ENCODE measurements at regions not wholly inside any gene's neighbourhood (a gene's known extent, or its start where the extent isn't known, plus 50 kb on each side); places are given as distances from the start of the nearest gene placed in this dataset.

DNA sequence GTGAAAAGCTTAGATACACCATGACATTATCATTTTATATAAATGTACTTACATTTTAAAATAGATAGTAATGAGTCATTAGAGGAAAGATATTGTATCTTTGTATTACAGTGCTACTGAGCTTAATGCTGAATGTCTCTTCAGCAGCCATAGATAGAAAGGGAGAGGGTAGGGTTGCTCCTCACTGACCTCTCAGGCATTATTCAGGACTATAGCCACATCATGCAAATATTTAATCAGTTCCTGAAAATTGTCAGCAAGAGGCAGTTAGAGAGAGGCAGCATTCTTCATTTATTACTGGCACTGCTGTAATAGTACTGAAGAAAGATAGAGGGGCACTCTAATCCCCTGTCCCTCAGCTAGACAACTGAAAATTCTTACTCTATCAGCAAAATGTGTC lies 242.0 kb upstream of the TANK start:
- DNase-seq (ENCODE audit: low spot score), result no peak

DNA sequence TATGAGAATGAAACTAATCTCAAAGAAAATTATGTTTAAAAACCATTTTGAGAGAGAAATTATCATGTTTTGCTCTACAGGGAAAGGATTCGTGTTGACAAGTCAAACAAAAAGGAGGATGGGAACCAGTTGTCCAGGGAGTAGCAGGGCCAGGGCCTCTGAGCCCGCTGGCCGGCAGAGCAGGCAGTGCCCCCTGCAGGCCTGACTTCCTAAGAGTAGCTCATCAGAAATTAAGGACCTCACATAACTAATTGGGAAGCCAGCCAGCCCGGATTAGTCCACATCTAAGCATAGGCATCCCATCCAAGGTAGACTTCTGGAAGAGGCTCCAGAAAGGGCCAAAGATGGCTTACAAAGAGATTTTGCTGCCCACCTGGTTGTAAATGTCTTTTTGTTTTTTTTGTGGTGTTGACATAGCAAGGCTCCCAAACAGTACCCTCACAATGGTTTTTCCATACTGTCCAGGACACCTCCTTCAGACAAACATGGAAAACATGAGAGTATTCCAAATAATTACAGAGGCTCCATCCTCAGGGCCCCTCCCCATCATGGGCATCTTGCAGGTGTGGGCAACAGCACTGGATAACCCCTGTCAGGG lies 241.2 kb upstream of the TANK start:
- DNase-seq (ENCODE audit: low spot score), result peak; percentile 29

DNA sequence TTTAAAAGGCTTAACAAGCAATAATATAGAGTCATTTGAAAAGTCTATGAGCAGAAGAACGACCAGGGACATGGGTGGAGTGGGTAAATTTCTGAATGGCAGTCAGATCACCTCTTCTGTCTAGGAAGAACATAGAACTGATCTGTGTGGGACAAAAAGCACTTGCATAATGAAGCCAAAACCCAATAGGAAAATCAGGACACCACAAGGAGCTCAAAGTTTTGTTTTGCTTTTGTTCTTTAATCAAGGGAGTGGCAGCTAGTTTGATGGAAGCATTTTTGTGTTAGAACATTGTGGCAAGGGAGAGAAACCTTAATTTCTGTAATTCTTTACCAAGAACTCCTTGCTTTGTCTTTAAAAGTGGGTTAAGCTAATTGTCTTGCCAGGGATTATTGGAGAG lies 240.2 kb upstream of the TANK start:
- no peak for DNase-seq (ENCODE audit: low spot score)

DNA sequence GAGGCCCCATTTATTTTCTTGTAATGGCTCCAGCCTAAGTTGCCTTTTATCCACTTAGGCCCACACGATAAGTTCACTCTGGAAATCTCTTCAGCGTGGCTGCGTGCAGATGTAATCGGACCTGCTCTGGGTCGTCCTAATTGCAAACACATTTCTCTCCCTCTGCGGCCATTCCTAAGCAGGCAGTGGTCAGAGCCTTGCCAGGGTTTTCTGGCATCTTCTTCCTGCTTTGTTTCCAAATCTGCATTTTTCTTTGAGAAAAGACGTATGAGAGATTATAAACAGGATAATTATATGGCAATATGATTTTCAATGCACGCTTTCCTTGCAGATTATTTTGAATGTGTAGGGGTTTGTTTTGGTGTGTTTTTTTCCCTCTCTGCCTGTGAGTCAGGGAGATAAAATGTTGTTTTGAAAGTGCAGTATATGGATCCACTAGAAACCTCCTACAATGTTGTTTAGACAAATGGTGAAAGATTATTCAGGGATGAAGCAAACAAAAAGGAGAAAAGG lies 239.4 kb upstream of the TANK start:
- no peak for DNase-seq (ENCODE audit: low spot score)

DNA sequence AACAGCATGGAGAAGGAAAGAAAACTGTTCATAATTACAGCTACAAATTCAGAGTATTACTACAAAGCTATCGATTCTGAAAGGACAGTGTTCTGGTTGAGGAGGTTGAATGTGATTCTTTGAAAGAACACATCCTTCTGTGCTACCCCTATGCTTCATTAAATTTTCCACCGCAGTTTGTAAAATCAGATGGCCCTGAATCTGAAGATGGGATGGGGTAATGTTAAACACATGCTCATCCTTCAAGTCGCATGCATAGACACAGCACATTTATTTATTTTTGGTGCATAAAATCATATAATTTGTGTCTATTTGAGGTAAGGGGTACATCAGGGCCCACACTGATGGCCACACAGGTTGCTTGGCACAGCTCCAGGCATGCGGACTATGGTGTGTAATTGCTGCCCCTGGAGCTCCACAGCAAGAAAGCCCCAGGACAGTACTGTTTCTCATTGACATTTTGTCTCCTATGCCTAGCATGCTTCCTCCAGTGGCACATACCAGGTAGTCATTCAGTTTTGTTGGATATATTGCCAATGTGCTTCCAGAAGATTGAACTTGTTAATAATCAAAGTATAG lies 238.8 kb upstream of the TANK start:
- DNase-seq (ENCODE audit: low spot score), result no peak

DNA sequence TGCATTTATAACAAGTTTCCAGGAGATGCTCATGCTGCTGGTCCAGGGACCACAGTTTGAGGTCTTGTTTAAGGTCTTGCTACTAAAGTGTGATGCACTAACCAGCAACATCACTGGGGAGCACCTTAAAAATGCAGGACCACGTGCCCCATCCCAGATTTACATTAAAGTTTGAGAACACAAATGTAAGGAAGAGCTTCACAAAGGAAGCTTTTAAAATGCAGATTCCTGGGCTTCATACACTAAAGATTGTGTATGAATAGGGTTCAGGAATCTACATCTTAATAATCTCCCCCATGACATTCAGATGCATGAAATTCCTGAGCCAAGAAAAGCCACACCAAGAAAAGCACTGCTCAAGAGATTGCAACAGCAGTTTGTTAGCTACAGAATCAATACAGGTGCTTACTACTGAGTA lies 235.3 kb upstream of the TANK start:
- DNase-seq (ENCODE audit: low spot score), result no peak

DNA sequence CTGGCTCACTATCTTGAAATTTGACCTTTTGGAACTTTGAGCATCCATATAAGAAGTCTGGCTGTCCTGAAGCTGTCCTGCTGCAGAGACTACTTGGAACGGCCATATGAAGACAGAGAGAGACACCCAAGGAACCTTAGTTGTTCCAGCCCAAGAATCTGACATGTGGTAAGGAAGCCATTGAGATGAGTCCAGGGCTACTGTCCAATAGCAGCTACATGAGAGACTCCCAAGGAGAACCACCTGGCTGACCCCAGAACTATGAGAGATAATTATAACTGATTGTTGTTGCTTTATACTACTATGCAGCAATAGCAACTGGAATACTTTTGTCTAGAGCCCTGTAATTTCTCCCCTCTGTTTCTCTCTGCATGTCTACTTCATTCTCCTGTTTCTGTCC lies 234.3 kb upstream of the TANK start:
- DNase-seq (ENCODE audit: low spot score), result no peak

DNA sequence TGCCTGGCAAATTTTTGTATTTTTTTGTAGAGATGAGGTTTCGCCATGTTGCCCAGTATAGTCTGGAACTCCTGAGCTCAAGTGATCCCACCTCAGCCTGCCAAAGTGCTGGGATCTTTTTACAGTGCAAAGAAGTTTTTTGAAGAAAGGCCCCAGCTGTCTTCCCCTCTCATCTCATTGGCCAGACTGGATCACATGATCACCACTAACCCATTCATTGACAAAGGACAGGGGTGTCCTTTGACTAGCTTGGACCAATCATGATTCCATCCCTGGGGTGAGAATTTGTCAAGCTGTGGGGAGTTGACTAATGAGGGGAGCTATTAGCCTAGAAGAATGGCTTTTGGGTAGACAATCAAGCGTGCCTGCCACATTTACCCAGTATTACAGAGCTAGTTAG lies 232.9 kb upstream of the TANK start:
- no peak for DNase-seq (ENCODE audit: low spot score)

DNA sequence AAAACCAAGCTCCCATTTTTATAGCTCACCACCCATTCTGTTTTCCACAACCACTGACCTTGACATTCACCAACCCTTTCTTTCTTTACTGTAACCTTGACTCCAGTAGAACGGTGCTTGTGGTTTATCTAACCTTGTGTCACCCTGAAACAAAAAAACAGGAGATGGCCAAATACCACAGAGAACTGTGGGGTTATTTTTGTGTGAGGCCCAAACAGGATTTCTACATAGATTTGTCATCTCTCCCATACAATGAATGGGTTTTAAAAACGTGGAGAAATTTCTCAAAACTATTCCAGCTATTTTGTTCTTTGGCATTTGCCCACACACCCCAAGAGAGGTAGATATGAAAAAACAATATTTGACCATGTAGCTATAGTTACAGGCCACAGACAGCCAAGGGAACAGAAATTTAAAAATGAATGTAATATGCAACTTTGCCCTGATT lies 231.3 kb upstream of the TANK start:
- no peak for DNase-seq (ENCODE audit: low spot score)

DNA sequence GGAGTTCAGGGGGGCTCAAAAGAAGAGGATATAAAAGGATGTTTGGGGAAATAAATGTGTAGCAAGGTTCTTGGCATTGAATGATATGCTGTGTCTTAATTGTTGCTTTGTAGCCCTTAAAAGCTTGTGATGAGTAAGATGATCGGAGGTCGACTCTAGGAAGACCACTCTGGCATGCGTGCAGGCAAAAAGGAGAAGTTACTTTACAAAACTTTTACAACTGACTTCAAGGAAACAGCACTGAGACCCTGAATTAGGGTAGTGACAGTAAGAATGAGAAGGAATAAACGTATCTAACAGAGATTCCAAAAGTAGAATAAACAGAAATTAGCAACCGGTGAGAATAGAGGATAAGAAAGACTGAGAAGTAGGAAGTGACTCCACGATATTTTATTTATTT lies 228.7 kb upstream of the TANK start:
- no peak for DNase-seq (ENCODE audit: low spot score)

DNA sequence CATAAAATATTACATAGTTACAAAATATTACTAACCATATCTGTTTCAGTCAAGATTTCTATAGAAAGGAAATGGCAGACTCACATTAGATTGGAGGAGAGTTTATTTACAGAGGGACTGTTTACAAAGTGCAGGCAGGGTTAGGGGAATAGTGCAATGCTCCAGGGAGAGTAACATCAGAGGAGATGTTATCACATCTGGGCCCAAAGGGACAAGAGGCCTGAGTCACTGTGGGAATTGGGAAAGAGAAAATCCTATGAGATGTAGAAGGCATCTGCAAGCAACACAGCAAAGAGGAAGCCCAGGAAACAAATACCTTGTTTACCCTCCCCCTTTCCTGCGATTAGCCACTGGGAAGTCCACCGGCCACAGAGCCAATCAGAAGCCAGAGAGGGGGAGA lies 227.3 kb upstream of the TANK start:
- DNase-seq (ENCODE audit: low spot score), result no peak

DNA sequence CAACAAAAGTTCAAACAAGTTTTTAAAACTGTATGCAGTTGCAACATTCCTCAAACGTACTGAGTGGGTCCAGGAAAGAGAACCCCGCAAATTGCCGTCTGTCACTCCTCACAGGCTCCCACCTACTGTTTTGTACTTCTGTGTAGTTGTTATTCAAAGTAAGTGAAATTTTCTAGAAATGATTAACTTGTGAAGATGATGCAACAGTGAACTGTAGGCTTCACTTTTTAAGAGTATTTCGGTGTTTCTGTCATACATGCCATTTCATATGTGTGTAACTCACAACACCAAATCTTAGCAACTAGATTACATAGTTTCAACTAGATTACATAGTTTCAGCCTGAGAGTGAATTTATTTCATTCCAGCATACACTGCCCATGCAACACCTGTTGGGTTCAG lies 226.0 kb upstream of the TANK start:
- no peak for DNase-seq (ENCODE audit: low spot score)

DNA sequence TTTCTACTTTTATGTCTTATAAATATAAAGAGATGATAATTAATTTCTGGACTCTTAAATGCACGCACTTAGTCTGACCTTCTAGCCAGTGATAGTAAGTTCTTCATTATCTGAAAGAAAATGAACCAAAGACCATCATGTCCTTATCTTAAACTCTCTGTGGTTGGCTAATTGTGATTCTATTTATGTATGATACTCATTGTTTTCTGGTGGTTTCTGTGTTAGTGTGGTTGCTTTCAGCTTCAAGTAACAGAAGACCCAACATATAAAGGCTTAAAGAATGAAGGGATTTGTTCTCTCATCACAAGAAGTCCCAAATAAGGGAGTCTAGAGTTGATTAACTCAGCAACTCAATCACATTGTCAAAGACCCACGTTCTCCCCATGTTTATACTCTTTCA lies 225.2 kb upstream of the TANK start:
- DNase-seq (ENCODE audit: low spot score), result no peak

DNA sequence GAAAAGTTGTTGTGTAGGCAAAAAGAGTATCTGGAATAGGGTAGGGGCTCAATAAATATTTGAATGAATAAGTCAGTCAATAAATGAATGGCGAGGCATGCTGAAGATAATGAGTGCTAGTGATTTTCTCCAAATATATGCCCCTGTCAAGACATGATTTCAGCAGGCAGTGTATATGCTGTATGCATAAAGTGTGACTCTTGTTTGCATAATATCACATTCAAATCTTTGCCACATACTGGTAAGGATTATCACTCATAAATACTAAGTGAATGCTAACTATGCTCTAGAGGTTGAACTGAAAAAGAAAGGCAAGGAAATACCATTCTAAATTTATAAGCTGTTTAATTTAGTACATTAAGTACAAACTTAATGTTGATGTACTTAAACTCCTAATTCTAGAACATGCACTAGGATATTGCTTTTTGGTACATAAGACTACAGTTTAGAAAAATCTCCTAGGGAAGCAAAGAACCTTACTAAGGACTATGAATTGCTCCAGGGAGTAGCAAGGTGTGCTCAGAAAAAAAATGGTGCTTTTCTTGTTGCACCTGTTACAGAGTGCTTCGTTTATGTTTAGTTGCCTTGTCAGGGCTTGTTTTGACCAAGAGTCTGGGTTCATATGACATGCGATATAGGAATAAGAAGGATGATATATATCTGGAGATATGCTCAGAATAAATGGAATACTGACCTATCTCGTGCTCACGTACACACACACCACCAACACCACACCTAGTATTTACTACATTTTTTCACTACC lies 224.0 kb upstream of the TANK start:
- no peak for DNase-seq (ENCODE audit: low spot score)

DNA sequence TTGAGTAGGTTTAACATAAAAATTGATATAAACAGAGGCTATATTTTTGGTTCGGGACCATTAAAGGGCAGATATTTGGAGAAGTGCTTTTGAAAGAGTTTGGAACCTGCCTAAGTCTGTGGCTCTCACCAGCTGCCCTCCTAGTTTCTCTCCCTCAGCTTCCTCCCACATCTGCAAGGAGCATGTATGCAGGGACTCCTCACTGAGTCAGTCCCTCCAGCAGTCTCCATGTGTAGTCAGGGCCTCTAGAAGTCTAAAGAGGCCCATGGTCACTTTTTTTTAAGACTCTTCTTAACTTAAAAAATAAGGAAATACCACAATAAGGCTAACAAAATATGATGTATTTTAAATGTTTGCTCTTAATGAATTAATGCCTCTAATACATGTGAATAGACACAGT lies 220.0 kb upstream of the TANK start:
- DNase-seq (ENCODE audit: low spot score), result no peak

DNA sequence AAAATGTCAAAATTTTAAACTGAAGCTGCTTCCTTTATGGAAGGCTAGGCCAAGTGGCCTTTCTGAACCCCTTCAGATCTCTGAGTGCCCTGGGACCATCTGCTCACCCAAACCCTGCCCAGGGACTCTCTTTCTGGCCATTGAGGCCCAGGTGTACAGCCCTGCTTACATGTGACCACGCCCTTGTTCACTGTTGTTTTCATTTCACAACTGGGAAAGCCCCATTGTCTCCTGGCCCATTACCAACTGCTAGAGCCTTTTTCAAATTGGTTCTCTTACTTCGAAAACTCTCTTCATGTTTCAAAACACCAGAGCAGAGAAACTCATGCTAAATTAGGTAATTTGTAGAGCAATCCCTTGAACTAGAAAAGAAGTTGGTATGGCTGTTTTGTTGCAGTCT lies 219.5 kb upstream of the TANK start:
- no peak for DNase-seq (ENCODE audit: low spot score)

DNA sequence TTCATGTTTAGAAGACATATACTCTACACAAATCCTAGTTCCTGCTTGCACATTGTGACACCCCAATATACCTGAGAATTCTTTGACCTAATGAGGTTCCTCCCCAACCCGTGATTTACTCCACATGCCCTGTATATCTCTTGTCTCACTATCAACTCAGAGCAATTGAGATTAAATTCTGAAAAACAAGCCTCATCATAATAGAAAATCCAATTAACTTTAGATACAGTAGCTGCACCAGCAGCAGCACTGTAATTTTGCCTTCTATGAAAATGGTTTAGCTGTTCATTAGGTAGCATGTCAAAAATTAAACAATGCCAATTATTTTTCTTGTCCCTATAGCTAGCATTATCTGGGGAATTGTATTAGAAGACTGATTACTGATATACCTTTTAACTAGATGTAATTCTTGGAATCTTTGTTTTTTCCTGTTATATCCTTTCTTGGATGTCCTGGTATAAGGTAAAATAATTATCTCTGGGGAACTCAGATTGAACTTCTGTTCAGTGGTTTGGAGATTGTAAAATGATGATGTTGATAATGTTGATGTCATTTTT lies 218.9 kb upstream of the TANK start:
- no peak for DNase-seq (ENCODE audit: low spot score)

DNA sequence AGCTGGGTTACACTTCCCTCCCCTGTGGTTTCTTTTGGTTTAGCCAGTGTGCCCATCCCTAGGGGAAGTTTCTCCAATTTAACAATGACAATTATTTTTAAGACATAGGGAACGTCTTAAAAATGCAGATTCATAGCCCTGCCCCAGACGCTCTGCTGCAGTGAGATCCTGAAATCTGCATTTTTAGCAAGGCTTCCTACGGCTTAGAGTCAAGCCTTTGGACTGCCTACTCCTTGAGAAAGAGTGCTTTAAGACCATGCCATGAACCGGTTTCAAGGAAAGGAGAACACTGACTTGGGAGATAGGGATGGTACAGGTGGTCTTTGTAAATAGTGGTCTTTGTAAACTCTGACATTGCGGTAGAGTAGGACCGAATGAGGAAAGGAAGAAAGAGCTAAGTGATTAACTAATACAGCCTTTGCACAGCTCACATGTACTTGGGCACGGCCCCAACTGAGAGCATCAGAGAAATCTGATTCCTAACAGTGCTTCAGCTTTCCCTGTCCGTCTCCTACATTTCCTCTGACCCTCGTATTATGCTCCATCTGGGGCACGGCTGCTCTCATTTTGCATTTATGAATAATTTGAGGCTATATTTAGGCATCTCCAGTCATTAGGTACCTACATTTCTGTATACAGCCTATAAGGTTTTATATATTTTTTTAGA lies 217.6 kb upstream of the TANK start:
- no peak for DNase-seq (ENCODE audit: low spot score)

DNA sequence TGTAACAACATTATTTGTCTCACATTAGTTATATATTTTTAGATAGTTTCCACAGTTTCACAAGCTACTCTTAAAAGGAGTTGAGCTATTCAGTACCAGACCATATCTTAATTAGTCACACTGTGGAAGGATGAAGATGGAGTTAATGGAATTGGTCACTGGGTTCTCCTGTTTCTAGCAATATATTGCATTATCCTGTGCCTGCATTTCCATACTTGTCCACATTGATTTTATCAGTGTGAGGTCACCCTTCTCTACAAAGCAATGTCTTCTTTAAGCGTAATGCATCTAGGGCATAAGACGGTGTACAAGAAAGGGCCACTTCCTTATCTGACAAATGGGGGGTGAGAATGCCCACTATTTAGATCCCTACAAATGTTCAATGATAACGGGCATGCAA lies 216.8 kb upstream of the TANK start:
- DNase-seq (ENCODE audit: low spot score), result no peak

DNA sequence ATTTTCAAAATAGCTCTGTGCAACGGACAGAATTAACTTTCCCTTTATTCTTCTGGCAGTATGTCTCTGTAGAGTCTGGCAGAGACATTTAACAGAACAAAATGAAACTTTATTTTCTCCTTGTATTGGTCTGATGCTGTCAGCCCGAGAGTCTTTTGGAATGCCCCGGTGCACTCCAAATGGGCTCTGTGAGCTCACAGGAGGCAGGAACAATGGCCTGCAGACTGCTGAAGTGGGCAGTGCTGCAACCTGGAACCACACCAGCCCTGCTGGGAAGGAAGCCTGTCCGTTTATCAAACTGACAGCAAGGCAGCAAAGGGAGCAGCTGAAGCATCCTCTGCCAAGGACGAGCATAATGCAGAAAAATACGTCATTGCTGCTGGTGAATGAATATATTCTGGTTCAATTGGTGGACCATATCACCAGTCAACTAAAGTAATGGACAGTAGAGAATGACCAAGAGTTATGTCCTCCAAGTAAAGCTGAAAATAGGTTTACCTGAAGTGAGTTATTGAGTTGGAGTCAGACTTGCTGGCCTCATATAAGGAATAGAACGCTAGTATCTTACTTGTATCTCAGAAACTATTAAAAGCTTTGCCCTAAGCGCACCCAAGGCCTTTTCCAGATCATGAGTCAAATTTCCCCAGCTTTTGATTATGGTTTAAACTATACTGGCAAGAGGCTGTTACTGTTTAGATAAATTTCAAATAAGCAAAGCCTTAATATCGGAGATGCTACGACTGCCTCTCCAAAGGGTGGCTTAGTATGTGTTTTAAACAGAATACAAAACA lies 207.6 kb upstream of the TANK start:
- DNase-seq (ENCODE audit: low spot score), result no peak

DNA sequence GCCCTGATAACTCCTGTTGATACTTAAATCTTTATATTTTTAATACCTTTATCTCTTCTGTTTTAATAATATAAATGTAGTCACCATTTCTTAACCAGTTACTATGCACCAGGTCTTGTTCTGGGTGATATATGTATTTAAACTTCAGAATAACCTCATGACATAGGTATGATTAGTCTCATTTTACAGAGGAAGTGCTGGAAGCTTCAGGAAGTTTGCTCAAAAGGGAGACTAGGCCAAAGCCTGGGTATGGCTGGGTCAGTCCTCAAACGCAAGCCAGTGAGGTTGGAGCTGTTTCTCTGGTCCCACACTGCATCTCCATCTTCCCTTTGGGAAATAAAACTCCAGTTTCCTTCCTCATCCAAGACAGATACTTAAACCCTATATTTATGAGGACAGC lies 204.7 kb upstream of the TANK start:
- no peak for DNase-seq (ENCODE audit: low spot score)
